ENCODE measurements at regions not wholly inside any gene's neighbourhood (a gene's known extent, or its start where the extent isn't known, plus 50 kb on each side); places are given as distances from the start of the nearest gene placed in this dataset.

GRCh38 chr14:25945746-25946145, 652.1 kb downstream of the NOVA1 start:
- POLR2A ChIA-PET = no interaction called here
- no peak for TF ChIP-seq BHLHE40 (IDR thresholded peaks at IDR 0.05; ENCODE audit: borderline replicate concordance)
- TF ChIP-seq HDGF (IDR thresholded peaks at IDR 0.05; ENCODE audit: borderline replicate concordance) = no peak
- TF ChIP-seq FOXK2 (IDR thresholded peaks at IDR 0.05) = no peak
- TF ChIP-seq ARNT (IDR thresholded peaks at IDR 0.05) = no peak
- no peak for TF ChIP-seq NFRKB (IDR thresholded peaks at IDR 0.05)
- no peak for TF ChIP-seq FOXM1 (IDR thresholded peaks at IDR 0.05; ENCODE audit: borderline replicate concordance)
- TF ChIP-seq ELF4 (IDR thresholded peaks at IDR 0.05) = no peak
- no peak for TF ChIP-seq L3MBTL2 (conservative IDR thresholded peaks at IDR 0.05)
- TF ChIP-seq SP1 (IDR thresholded peaks at IDR 0.05) = no peak
- no peak for TF ChIP-seq SUZ12 (IDR thresholded peaks at IDR 0.05)
- TF ChIP-seq TARDBP (IDR thresholded peaks at IDR 0.05) = no peak
- no peak for TF ChIP-seq LEF1 (IDR thresholded peaks at IDR 0.05; ENCODE audit: borderline replicate concordance)
- no peak for TF ChIP-seq ZNF384 (IDR thresholded peaks at IDR 0.05)
- TF ChIP-seq PKNOX1 (IDR thresholded peaks at IDR 0.05) = no peak
- no peak for TF ChIP-seq FOXA1 (IDR thresholded peaks at IDR 0.05)
- TF ChIP-seq CTBP1 (IDR thresholded peaks at IDR 0.05; ENCODE audit: borderline replicate concordance) = no peak
- CTCF ChIA-PET = no interaction called here
- no peak for DNase-seq (ENCODE audit: extremely low spot score)

- ChIA-PET POLR2A (no interaction called here), CTCF (no interaction called here)
- DNase-seq (ENCODE audit: extremely low spot score) = no peak
- TF ChIP-seq ZNF384 (IDR thresholded peaks at IDR 0.05) (no peak), SUZ12 (IDR thresholded peaks at IDR 0.05) (no peak), NFRKB (IDR thresholded peaks at IDR 0.05) (no peak), BHLHE40 (IDR thresholded peaks at IDR 0.05; ENCODE audit: borderline replicate concordance) (no peak), L3MBTL2 (conservative IDR thresholded peaks at IDR 0.05) (no peak), HDGF (IDR thresholded peaks at IDR 0.05; ENCODE audit: borderline replicate concordance) (no peak), ARNT (IDR thresholded peaks at IDR 0.05) (no peak), FOXM1 (IDR thresholded peaks at IDR 0.05; ENCODE audit: borderline replicate concordance) (no peak)
Observed at GRCh38 chr14:25944020-25944419, 653.8 kb downstream of the NOVA1 start.

GRCh38 chr14:25943329-25943728, 654.5 kb downstream of the NOVA1 start:
- ChIA-PET CTCF (no interaction called here), POLR2A (no interaction called here)
- no peak for DNase-seq (ENCODE audit: extremely low spot score)
- TF ChIP-seq FOXA1 (IDR thresholded peaks at IDR 0.05) (no peak), BHLHE40 (IDR thresholded peaks at IDR 0.05; ENCODE audit: borderline replicate concordance) (no peak), HDGF (IDR thresholded peaks at IDR 0.05; ENCODE audit: borderline replicate concordance) (no peak), NFRKB (IDR thresholded peaks at IDR 0.05) (no peak), CTBP1 (IDR thresholded peaks at IDR 0.05; ENCODE audit: borderline replicate concordance) (no peak), PKNOX1 (IDR thresholded peaks at IDR 0.05) (no peak), LEF1 (IDR thresholded peaks at IDR 0.05; ENCODE audit: borderline replicate concordance) (no peak), L3MBTL2 (conservative IDR thresholded peaks at IDR 0.05) (no peak), ELF4 (IDR thresholded peaks at IDR 0.05) (no peak), FOXK2 (IDR thresholded peaks at IDR 0.05) (no peak), ARNT (IDR thresholded peaks at IDR 0.05) (no peak), SUZ12 (IDR thresholded peaks at IDR 0.05) (no peak), ZNF384 (IDR thresholded peaks at IDR 0.05) (no peak), SP1 (IDR thresholded peaks at IDR 0.05) (no peak), TARDBP (IDR thresholded peaks at IDR 0.05) (no peak), FOXM1 (IDR thresholded peaks at IDR 0.05; ENCODE audit: borderline replicate concordance) (no peak)

GRCh38 chr14:25942090-25942489, 655.7 kb downstream of the NOVA1 start:
- ChIA-PET POLR2A (no interaction called here), CTCF (interaction anchor here (0.6 kb wide), 1 partner anchor 221 kb away, joined by 8 read pairs; no protein-coding TSS in a partner anchor)
- no peak for DNase-seq (ENCODE audit: extremely low spot score)
- TF ChIP-seq L3MBTL2 (conservative IDR thresholded peaks at IDR 0.05) = no peak
- TF ChIP-seq ARNT (IDR thresholded peaks at IDR 0.05) = no peak
- no peak for TF ChIP-seq FOXM1 (IDR thresholded peaks at IDR 0.05; ENCODE audit: borderline replicate concordance)
- no peak for TF ChIP-seq LEF1 (IDR thresholded peaks at IDR 0.05; ENCODE audit: borderline replicate concordance)
- no peak for TF ChIP-seq SUZ12 (IDR thresholded peaks at IDR 0.05)
- TF ChIP-seq BHLHE40 (IDR thresholded peaks at IDR 0.05; ENCODE audit: borderline replicate concordance) = no peak
- TF ChIP-seq HDGF (IDR thresholded peaks at IDR 0.05; ENCODE audit: borderline replicate concordance) = no peak
- no peak for TF ChIP-seq TARDBP (IDR thresholded peaks at IDR 0.05)
- TF ChIP-seq CTBP1 (IDR thresholded peaks at IDR 0.05; ENCODE audit: borderline replicate concordance) = no peak
- TF ChIP-seq FOXA1 (IDR thresholded peaks at IDR 0.05) = no peak

- DNase-seq (ENCODE audit: extremely low spot score) = no peak
- TF ChIP-seq ARNT (IDR thresholded peaks at IDR 0.05) (no peak), ZNF384 (IDR thresholded peaks at IDR 0.05) (no peak), CTBP1 (IDR thresholded peaks at IDR 0.05; ENCODE audit: borderline replicate concordance) (no peak), LEF1 (IDR thresholded peaks at IDR 0.05; ENCODE audit: borderline replicate concordance) (no peak), PKNOX1 (IDR thresholded peaks at IDR 0.05) (no peak), FOXA1 (IDR thresholded peaks at IDR 0.05) (no peak), FOXK2 (IDR thresholded peaks at IDR 0.05) (no peak), L3MBTL2 (conservative IDR thresholded peaks at IDR 0.05) (no peak), HDGF (IDR thresholded peaks at IDR 0.05; ENCODE audit: borderline replicate concordance) (no peak), TARDBP (IDR thresholded peaks at IDR 0.05) (no peak), ELF4 (IDR thresholded peaks at IDR 0.05) (no peak), SUZ12 (IDR thresholded peaks at IDR 0.05) (no peak), FOXM1 (IDR thresholded peaks at IDR 0.05; ENCODE audit: borderline replicate concordance) (no peak), BHLHE40 (IDR thresholded peaks at IDR 0.05; ENCODE audit: borderline replicate concordance) (no peak), SP1 (IDR thresholded peaks at IDR 0.05) (no peak), NFRKB (IDR thresholded peaks at IDR 0.05) (no peak)
- CTCF ChIA-PET = no interaction called here
- POLR2A ChIA-PET = no interaction called here
Observed at GRCh38 chr14:25933731-25934130, 664.1 kb downstream of the NOVA1 start.

Measured in HEK293T (cell line).